ENCODE measurements at regions not wholly inside any gene's neighbourhood (a gene's known extent, or its start where the extent isn't known, plus 50 kb on each side); places are given as distances from the start of the nearest gene placed in this dataset.

GRCh38 chr6:14505401-14505800 lies 387.8 kb downstream of the CD83 start:
- DNase-seq (ENCODE audit: low spot score) (no peak), ATAC-seq (peak; percentile 31; the same call in 2 of the 3 replicates), FAIRE-seq (no peak)
- Histone ChIP-seq H3K4me1 (ENCODE audit: insufficient read depth, low read length) (no peaks in the 10 kb centered on the region), H3K4me3 (replicated peaks in 1 of 3; ENCODE audit: insufficient read depth in 1 of 3, low read depth in 2 of 3, low read length in 3 of 3) (no peak overlapping the region), H4K20me1 (ENCODE audit: insufficient read depth, low read length) (no peaks in the 10 kb centered on the region), H3K27me3 (ENCODE audit: control insufficient read depth in 1 of 2, insufficient read depth in 2 of 2, low read length in 2 of 2) (no peaks in the 10 kb centered on the region), H3K36me3 (replicated peaks in 1 of 2; ENCODE audit: control insufficient read depth in 1 of 2, insufficient read depth in 2 of 2, low read length in 2 of 2) (no peaks in the 10 kb centered on the region), H3K9ac (ENCODE audit: insufficient read depth, low read depth, low read length) (no peak overlapping the region), H2AFZ (ENCODE audit: low read length) (no peak overlapping the region), H3K9me3 (ENCODE audit: low read length) (no peaks in the 10 kb centered on the region), H3K27ac (ENCODE audit: extremely low read length, insufficient read depth, low read length) (no peak overlapping the region), H3K4me2 (ENCODE audit: low read depth, low read length) (no peak overlapping the region), H3K79me2 (ENCODE audit: insufficient read depth, low read length) (no peaks in the 10 kb centered on the region)
- BruUV-seq (replicated peaks) = no TSS peak
- intact Hi-C loops (cut with micrococcal nuclease; ENCODE audit: unreplicated experiment) = no loop called here
- in situ Hi-C loops (cut with HindIII; ENCODE audit: extremely low pct_ligation_motif_present, low pct_unique_long_range_greater_than_20kb) = no loop called here
- POLR2A ChIA-PET = no interaction called here
- CTCF ChIA-PET (ENCODE audit: low intra/inter-chr PET ratio, low total read pairs) = no interaction called here
- WGBS (ENCODE audit: low lambda C conversion rate) = 4% methylated on average over 6 of the region's 6 CpGs
- TF ChIP-seq NR2F6 (IDR thresholded peaks at IDR 0.05) = 0 out of 2 replicates have a peak, but pooled peaks have one; percentile 11
- no peak for TF ChIP-seq NR2F6 (CRISPR knock-in tag; IDR thresholded peaks at IDR 0.05)
- peak; percentile 66; the same call in 1 of the 2 replicates for TF ChIP-seq ZNF7 (CRISPR knock-in tag; IDR thresholded peaks at IDR 0.05)
- TF ChIP-seq ZBTB1 (CRISPR knock-in tag; IDR thresholded peaks at IDR 0.05; ENCODE audit: borderline replicate concordance) = no peak
- no peak for TF ChIP-seq ZNF230 (CRISPR knock-in tag; IDR thresholded peaks at IDR 0.05)

DNA sequence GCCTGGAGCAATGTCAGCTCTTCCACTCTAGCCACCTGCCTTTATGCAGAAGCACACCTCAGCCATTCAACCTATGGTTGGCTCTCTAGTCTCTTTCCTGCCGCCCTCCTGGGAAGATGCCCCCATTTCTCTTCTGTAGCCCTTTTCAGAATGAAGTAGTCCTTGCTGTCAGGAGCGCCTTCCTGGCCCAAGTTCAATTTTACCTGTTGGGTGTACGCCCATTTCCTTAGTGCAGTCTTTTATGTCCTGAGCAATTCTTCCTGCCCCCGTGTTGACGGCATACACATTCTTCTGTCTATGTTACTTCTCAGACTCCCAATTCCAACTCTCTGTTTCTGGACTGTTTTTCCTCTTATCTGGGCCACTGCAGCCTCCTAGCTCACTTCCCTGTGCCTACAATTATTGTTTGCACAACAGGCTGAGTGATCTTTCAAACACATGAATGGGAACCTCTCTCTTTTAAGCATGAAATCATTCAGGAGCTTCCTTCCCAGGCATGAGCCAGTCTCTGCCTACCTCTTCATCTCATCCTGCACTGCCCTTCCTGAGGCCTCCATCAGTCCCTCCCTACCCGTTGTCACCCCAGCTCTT lies 389.2 kb downstream of the CD83 start:
- WGBS (ENCODE audit: low lambda C conversion rate) = 59% methylated on average over 6 of the region's 6 CpGs
- H3K9me3 ChIP-seq (ENCODE audit: low read length) = no peaks in the 10 kb centered on the region
- no TSS peak for BruUV-seq (replicated peaks)
- H2AFZ ChIP-seq (ENCODE audit: low read length) = no peak overlapping the region
- H3K4me2 ChIP-seq (ENCODE audit: low read depth, low read length) = no peak overlapping the region
- no peaks in the 10 kb centered on the region for H3K79me2 ChIP-seq (ENCODE audit: insufficient read depth, low read length)
- H3K9ac ChIP-seq (ENCODE audit: insufficient read depth, low read depth, low read length) = no peak overlapping the region
- ATAC-seq = no peak
- ChIA-PET CTCF (ENCODE audit: low intra/inter-chr PET ratio, low total read pairs) (no interaction called here), POLR2A (no interaction called here)
- H4K20me1 ChIP-seq (ENCODE audit: insufficient read depth, low read length) = no peaks in the 10 kb centered on the region
- in situ Hi-C loops (cut with HindIII; ENCODE audit: extremely low pct_ligation_motif_present, low pct_unique_long_range_greater_than_20kb) = no loop called here
- no peaks in the 10 kb centered on the region for H3K27me3 ChIP-seq (ENCODE audit: control insufficient read depth in 1 of 2, insufficient read depth in 2 of 2, low read length in 2 of 2)
- intact Hi-C loops (cut with micrococcal nuclease; ENCODE audit: unreplicated experiment) = no loop called here
- TF ChIP-seq CEBPZ (IDR thresholded peaks at IDR 0.05; ENCODE audit: low read length) = no peak
- TF ChIP-seq, protein P1, sequence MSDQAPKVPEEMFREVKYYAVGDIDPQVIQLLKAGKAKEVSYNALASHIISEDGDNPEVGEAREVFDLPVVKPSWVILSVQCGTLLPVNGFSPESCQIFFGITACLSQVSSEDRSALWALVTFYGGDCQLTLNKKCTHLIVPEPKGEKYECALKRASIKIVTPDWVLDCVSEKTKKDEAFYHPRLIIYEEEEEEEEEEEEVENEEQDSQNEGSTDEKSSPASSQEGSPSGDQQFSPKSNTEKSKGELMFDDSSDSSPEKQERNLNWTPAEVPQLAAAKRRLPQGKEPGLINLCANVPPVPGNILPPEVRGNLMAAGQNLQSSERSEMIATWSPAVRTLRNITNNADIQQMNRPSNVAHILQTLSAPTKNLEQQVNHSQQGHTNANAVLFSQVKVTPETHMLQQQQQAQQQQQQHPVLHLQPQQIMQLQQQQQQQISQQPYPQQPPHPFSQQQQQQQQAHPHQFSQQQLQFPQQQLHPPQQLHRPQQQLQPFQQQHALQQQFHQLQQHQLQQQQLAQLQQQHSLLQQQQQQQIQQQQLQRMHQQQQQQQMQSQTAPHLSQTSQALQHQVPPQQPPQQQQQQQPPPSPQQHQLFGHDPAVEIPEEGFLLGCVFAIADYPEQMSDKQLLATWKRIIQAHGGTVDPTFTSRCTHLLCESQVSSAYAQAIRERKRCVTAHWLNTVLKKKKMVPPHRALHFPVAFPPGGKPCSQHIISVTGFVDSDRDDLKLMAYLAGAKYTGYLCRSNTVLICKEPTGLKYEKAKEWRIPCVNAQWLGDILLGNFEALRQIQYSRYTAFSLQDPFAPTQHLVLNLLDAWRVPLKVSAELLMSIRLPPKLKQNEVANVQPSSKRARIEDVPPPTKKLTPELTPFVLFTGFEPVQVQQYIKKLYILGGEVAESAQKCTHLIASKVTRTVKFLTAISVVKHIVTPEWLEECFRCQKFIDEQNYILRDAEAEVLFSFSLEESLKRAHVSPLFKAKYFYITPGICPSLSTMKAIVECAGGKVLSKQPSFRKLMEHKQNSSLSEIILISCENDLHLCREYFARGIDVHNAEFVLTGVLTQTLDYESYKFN (CRISPR knock-in tag; conservative IDR thresholded peaks at IDR 0.05) = no peak
- H3K36me3 ChIP-seq (replicated peaks in 1 of 2; ENCODE audit: control insufficient read depth in 1 of 2, insufficient read depth in 2 of 2, low read length in 2 of 2) = no peaks in the 10 kb centered on the region
- no peak overlapping the region for H3K4me3 ChIP-seq (replicated peaks in 1 of 3; ENCODE audit: insufficient read depth in 1 of 3, low read depth in 2 of 3, low read length in 3 of 3)
- no peaks in the 10 kb centered on the region for H3K4me1 ChIP-seq (ENCODE audit: insufficient read depth, low read length)
- no peak for FAIRE-seq
- no peak overlapping the region for H3K27ac ChIP-seq (ENCODE audit: extremely low read length, insufficient read depth, low read length)
- DNase-seq (ENCODE audit: low spot score) = no peak

Data from HepG2 (cell line).